Psoas muscle (tissue), 7 donors: ENCODE measurements at regions not wholly inside any gene's neighbourhood (a gene's known extent, or its start where the extent isn't known, plus 50 kb on each side); places are given as distances from the start of the nearest gene placed in this dataset.

Experiments
- ATAC-seq, 4 donors: fragments of 200-7000 bp; cut with Tn5 transposase; one replicate each; pipeline ENCODE4 v1.9.1; 2020; ENCODE audit warnings: moderate library complexity in 3 of 4, mild to moderate bottlenecking in 2 of 4
- DNase-seq, 2 donors: peaks; one replicate each; pipeline ENCODE4 v3.0.0-alpha.2; 2020
- H3K27ac ChIP-seq: fragments of 200-600 bp; one replicate; pipeline ENCODE4 v1.8.0; 2022
- H3K27me3 ChIP-seq, 3 donors: fragments of 200-600 bp in 1 of 3; one replicate each; pipeline versions ENCODE4 v1.6.1 to v1.8.0; 2013 to 2022; ENCODE audit warnings: low read length in 2 of 3, mild to moderate bottlenecking in 2 of 3, moderate library complexity in 1 of 3; ENCODE audit not compliant: insufficient read depth in 3 of 3
- H3K36me3 ChIP-seq, 2 donors: fragments of 200-600 bp in 1 of 2; one replicate each; pipeline versions ENCODE4 v1.6.1 to v1.8.0; 2013 to 2022; ENCODE audit warnings: low read depth in 1 of 2, mild to moderate bottlenecking in 1 of 2, moderate library complexity in 1 of 2; ENCODE audit not compliant: insufficient read depth in 1 of 2
- H3K4me1 ChIP-seq: fragments of 200-600 bp; one replicate; pipeline ENCODE4 v1.8.0; 2022
- H3K4me3 ChIP-seq: fragments of 200-600 bp; one replicate; pipeline ENCODE4 v1.8.0; 2022; ENCODE audit warnings: mild to moderate bottlenecking
- H3K9me3 ChIP-seq: fragments of 200-600 bp; one replicate; pipeline ENCODE4 v1.8.0; 2022
- CTCF ChIP-seq: fragments of 200-600 bp; IDR thresholded peaks from one replicate; pipeline ENCODE4 v1.8.0; 2022; ENCODE audit warnings: antibody characterized with exemption
- WGBS, 3 donors: extraction: QIAGEN DNeasy Blood & Tissue Kit; methylation state at CpG; one replicate each; pipeline versions ENCODE4 v1.1.6 to v1.1.7; 2013; 5-methylcytosine and 5-hydroxymethylcytosine counted together
- intact Hi-C, 2 donors: fragments of 100-400 bp; cut with DNase I; formaldehyde crosslinking; loops; one replicate each; pipeline versions ENCODE4 v1.11.0 to v1.14.2; 2022
- donor health status: healthy with polysubstance abuse.
- donor health status: DM: no; HTN: no; CAD: no; lungs with moderate emphysema.
- donor health status: Bipolar disorder and iron deficiency.
- donor health status: healthy.
- donor health status: DM: yes; HTN: yes; CAD: no.
- donor health status: DM: no; HTN: no; CAD: no.
- donor health status: DM: yes; HTN: yes; CAD: no.

DNA sequence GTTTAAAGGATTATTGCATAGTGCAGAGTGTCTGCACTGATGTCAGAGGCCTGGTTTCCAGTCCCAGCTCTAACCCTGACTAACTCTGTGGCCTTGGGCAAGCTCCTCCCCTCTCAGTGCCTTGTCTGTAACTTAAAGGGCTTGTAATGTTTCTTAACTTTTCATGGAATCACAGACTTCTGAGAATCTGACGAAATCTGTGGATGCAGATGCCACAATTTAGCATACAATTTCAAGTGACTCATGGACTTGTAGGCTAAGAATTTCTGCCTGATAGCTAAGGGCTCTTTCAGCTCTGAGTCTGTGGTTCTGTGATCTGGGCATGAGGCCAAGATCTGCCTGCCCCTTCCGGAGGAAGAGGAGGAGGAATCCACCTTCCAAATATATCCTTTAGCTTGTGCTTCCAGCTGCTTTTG lies 236.9 kb downstream of the AR start:
- Histone ChIP-seq H3K4me1 (peaks cover 24% of the 10 kb centered on the region), H3K9me3 (no peaks in the 10 kb centered on the region), H3K4me3 (peak overlapping the region; percentile 31), H3K27me3 (no peaks in the 10 kb centered on the region), H3K27ac (peak overlapping the region; percentile 77), H3K36me3 (no peaks in the 10 kb centered on the region)
- intact Hi-C loops: loop anchor here (5.0 kb wide), 2 partner anchors 58 to 238 kb away; partner anchors contain the start of gene AR (in 1 of the 2)
- 3 to 6% (median 4%) methylated on average over 2 of the region's 2 CpGs for WGBS, 3 donors
- no peak for TF ChIP-seq CTCF
- peak; percentile 77 to 87 (median 82) for ATAC-seq
- peak; percentile 74 to 86 for DNase-seq

DNA sequence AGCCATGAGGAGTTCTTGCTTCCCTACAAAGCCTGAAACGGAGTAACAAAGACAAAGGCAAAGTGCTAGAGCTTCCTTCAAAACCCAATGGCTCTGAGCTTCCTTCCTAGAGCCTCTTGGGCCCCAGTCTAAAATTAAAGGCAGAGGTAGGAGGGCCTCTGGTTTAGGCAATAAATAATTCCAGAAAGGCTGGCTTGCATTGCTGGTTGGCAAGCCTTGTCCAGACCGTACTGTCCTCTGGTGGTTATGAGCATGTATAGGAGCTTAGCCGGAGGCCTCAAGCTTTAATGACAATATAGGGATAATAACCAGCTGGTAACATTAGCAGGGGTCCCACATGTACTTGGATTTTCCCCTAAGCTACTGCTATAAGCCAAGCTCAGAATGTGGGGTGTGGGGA lies 237.3 kb downstream of the AR start:
- peak overlapping the region; percentile 31 for H3K4me3 ChIP-seq
- peak overlapping the region; percentile 77 for H3K27ac ChIP-seq
- WGBS, 3 donors: 5 to 31% (median 11%) methylated on average over 3 of the region's 3 CpGs
- TF ChIP-seq CTCF: peak; percentile 46
- H3K36me3 ChIP-seq: no peaks in the 10 kb centered on the region
- intact Hi-C loops: loop anchor here (5.0 kb wide), 2 partner anchors 59 to 239 kb away; partner anchors contain the start of gene AR (in 1 of the 2)
- no peaks in the 10 kb centered on the region for H3K27me3 ChIP-seq
- peaks cover 24% of the 10 kb centered on the region for H3K4me1 ChIP-seq
- peak; percentile 60 to 78 (median 73) for ATAC-seq
- DNase-seq: peak in 1 of 2 donors; percentile 52
- no peaks in the 10 kb centered on the region for H3K9me3 ChIP-seq

GRCh38 chrX:67784712-67785111 lies 240.9 kb downstream of the AR start:
- no peak for TF ChIP-seq CTCF
- peak overlapping the region; percentile 80 for H3K27ac ChIP-seq
- H3K4me1 ChIP-seq: peaks cover 22% of the 10 kb centered on the region
- H3K36me3 ChIP-seq: no peaks in the 10 kb centered on the region
- no peaks in the 10 kb centered on the region for H3K27me3 ChIP-seq
- H3K9me3 ChIP-seq: no peaks in the 10 kb centered on the region
- WGBS, 3 donors: 29 to 39% (median 30%) methylated on average over 2 of the region's 2 CpGs
- H3K4me3 ChIP-seq: peak overlapping the region; percentile 28
- DNase-seq: no peak
- intact Hi-C loops: loop anchor here (5.0 kb wide), 2 partner anchors 62 to 242 kb away; partner anchors contain the start of gene AR (in 1 of the 2)
- peak; percentile 57 to 78 (median 74) for ATAC-seq

DNA sequence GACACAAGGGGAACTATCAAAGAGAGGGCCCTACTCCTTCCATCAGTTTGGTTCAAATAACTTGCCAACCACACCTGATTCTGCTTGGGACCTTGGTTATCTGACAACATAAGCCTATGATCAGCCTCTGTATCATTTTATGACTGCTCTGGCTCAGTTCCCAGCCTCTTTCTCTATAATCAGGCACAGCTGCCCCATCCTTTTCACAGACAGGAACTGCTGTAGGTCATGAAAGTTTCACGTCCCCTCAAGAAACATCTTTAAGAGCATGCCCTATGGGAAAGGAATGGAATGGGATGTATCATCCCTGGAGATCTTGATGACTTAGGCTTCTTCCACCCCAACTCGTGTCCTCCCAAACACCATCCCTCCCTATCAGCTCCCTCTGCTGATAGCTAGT lies 243.4 kb downstream of the AR start:
- DNase-seq (no peak), ATAC-seq (no peak)
- Histone ChIP-seq H3K36me3 (no peaks in the 10 kb centered on the region), H3K4me3 (no peak overlapping the region), H3K4me1 (peaks cover 4% of the 10 kb centered on the region), H3K9me3 (no peaks in the 10 kb centered on the region), H3K27me3 (no peaks in the 10 kb centered on the region), H3K27ac (no peak overlapping the region)
- WGBS, 3 donors: 26 to 46% (median 40%) methylated on average over 2 of the region's 2 CpGs
- intact Hi-C loops: no loop called here
- TF ChIP-seq CTCF: no peak

GRCh38 chrX:67789536-67789935 lies 245.7 kb downstream of the AR start:
- Histone ChIP-seq H3K4me3 (no peak overlapping the region), H3K36me3 (no peaks in the 10 kb centered on the region), H3K27ac (no peak overlapping the region), H3K27me3 (no peaks in the 10 kb centered on the region), H3K4me1 (no peaks in the 10 kb centered on the region), H3K9me3 (no peaks in the 10 kb centered on the region)
- intact Hi-C loops: no loop called here
- WGBS, 3 donors: 70 to 86% (median 74%) methylated on average over 2 of the region's 2 CpGs
- ATAC-seq: no peak
- TF ChIP-seq CTCF: no peak
- no peak for DNase-seq
